HG03039 (cell line): ENCODE measurements at regions not wholly inside any gene's neighbourhood (a gene's known extent, or its start where the extent isn't known, plus 50 kb on each side); places are given as distances from the start of the nearest gene placed in this dataset.
"Not testable (repeated sequence)": the region's sequence is repeated elsewhere in the genome, so short reads cannot be mapped to it uniquely, and the experiment has no call there.

Source experiments
- ATAC-seq: cut with Tn5 transposase; IDR thresholded peaks from one replicate; pipeline ENCODE4 v1.9.1; 2021; ENCODE audit warnings: mild to moderate bottlenecking, moderate library complexity; ENCODE audit not compliant: unreplicated experiment

DNA sequence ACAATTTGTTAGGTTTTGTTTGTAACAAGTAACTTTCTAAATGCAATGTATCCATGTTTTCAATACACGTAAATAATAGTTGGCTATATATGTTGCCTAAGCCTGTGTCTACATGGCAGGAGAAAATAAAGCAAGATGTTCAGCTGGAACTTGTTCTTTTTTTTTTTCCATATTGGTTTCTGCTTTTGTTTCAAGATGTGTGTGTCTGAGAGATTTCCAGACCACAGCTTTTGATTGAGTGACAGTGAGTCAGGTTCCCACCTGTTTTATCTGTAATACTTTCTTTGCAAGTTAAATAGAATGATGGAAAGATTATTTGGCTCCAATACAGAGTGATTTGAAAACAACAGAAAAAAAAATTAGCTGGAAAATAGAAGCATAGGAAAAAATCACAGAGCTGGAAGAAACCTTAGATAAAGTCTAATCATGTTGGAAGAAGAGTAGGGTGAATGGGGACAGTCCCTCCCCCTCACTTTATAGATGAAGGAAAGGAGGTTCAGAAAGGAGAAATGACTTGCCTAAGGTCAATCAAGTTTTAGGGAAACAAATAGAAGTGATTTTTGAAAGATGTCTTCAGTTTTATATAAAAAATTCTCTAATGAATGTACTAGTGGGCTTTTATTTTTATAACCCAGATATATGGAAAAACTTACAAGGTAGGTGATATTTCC lies 150.9 kb upstream of the STMND1 start:
- ATAC-seq, result no peak

DNA sequence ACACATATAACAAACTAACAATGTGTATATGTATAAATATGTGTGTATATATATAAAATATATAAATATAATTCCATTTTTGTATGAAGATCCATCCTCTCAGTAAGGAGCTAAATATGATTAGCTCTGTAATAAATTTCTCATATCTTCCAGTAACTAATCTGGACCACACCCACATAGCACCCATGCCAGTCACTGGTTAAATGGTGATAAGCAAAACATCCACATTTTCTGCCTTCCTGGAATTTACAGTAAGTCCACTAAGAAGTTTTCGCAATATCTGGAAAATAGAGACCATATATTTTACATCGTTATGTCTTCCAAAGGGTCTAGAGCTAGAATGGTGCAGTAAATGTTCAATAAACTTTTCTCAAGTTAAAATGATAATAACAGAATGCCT lies 151.5 kb upstream of the STMND1 start:
- no peak for ATAC-seq

DNA sequence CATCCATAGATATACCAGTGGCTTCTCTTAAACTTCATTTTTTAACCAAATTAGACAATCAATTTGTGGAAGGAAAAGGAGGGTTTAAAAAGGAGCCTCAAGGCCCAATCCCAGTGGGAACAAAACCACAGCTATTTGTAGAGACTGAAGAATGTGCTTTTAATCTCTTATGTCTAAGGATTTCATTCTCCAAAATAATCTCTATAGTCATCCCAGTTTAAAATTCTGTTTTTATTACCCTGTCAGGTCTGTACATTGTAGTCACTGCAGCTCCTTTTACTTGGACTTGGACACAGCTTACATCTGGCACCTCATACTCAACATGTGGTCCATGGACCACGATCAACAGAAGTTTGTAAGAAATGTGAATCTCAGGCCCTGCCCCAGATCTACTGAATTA lies 152.1 kb upstream of the STMND1 start:
- no peak for ATAC-seq

DNA sequence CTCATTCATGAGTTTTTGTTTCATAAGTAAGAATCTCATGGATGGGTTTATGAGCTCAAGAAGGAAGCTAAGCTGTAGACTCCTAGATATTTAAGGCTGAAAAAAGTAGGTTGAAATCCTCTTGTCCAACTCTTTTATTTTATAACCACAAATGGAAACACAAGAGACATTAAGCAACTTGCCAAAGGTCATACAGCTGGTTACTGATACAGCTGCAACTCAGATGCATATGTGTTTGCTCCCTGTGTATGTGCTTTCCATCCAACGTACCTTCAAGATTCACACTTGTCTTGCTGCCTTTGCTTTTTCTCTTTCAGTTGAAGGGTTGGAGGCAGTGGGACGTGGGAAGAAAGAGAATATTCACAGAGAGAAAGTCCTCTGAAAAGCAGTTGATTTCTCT lies 153.5 kb upstream of the STMND1 start:
- ATAC-seq, result no peak

DNA sequence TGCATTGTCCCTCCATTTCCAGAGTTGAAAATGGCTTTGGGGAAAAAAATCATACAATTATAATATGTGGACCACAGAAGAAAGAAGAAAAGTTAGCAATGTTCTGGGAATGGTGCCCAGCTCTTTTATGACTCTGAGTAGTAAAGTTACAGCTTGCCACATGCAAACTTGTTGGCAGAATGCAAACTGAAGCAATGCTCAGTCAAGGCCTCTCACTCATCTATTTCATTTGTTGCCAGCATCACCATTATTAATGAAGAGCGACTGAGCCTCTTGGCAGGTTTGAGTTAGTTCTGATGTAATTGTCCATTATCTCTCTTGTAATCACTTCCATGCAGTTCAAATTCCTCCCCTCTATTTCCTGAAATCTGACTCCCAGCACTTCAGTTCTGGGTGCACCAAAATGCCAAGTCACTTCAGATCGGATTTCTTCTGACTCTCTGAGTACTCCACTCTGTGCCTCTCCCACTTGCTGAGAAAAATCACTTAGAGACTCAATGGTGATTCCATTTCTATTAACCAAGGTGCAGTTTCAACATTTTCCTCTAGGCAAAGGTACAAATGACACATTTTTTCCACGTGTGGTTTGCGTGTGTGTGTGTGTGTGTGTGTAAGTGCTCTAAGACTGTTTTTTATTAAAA lies 154.4 kb upstream of the STMND1 start:
- no peak for ATAC-seq

DNA sequence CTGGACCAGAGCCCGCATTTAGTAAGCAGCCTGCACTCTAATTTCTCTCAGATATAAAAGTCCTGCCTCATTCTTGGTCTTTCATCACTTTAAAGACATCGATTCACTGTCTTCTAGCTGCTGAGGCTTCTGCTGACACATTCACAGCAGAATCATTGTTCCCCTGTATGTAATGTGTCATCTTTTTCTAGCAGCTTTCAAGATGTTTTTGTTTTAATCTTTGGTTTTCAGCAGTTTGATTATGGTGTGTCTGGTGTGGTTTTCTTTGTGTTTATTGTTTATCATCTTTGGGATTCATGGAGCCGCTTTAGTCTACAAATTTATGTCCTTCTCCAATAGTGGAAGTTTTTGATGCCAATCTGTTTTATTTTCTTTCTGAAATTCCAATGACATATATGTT lies 157.3 kb upstream of the STMND1 start:
- ATAC-seq, result no peak

DNA sequence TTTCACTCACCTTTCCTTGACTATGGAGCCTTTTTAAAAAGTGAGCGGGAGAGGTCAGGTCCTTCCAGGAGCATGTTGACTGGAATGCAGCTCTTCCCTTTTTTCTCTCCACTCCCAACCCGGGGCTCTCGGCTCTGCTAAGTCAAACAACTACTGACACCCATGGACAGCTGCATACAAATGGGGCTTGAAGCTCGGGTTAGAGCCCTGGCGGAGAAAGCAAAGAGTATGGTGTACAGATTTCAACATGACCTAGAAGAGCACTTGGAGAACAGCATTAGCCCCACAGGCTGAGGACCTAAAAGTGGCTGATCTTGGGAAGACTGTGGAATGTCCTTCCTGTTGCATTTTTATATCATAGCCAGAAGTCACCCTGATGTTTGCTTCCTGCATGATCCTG lies 162.0 kb upstream of the STMND1 start:
- no peak for ATAC-seq

DNA sequence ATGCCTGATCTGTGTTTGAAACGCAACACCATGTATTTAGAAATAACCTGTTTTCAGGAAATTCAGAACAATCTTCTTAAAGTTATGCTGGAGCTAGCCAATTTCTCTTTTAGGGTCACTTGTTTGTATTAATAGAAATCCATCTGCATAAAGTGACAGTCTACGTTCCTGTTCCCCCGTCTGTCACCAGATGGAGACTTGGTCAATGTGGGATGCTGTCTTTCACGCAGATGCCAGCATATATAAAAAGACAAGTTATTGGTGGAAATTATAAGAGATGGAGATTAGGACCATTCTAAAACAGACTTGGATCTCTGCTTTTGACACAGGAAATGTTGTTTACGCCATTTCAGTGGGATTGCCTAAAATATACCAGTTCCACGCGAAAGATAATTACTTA lies 162.5 kb upstream of the STMND1 start:
- no peak for ATAC-seq

DNA sequence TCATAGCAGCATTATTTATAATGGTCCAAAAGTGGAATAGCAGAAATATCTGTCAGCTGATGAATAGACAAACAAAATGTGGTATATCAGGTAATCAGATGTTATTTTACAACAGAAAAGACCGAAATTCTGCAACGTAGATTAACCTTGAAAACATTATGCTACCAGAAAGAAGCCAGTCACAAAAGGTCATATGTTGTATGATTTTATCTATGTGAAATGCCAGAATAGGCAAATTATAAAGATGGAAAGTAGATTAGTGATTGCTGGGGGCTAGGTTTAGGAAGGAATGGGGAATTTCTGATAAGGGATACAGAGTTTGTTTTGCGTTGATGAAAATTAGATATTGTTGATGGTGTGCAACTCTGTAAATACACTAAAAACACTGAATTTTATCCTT lies 165.0 kb upstream of the STMND1 start:
- ATAC-seq, result no peak

DNA sequence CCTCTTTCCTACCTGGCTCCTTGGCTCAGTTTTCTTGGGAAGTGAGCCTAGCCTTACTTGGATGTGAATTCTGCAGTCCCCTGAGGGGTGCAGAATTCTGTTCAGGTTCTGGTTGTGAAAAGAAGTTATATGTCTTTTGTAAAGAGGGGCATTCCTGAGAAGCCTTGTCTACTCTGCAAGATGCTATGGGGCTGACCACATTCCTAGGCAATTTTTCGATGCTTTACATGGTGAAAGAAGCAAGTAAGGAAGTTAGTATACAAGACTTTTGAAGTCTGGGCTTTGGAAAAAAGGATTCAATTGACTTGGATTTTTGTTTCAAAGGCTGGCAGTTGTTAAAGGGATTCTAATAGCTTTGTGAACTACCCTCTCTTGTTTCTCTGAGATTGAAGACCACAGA lies 167.9 kb upstream of the STMND1 start:
- ATAC-seq, result no peak

DNA sequence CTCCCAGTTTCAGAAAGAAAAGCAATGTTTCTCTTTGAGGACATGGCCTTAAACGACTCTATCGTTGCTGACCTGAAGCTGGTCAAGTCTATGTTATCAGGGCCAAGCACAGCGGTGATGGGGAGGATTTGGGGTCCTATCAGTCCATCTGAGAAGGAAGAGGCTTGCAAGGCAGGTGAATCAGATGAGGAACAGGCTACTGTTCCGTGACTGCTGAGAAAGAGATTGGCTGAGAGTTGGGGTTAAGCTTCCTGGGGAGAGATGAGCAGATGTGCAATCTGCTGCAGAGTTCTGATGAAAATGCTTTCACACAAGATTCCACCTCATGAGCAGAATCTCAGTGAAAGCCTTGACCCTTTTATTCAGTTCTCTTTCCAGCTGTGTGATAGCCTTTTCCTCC lies 168.3 kb upstream of the STMND1 start:
- ATAC-seq, result no peak

DNA sequence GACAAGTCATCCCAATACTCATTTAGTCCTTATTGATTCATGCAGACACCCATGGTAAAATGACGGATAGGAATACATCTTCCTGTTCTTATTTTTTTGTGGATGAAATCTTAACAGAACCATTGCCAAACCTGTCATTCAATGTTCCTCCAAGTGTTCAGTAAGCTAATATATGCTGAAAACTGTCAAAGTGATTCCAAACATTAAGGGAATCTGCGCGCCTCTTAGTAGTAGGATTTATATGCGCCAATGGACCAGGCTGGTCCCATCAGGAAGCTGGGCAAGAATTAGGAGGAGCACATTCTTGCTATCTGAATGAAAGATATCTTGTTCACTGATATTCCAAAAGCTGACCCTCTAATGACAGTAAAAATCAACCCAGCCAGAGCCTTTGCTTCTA lies 168.9 kb upstream of the STMND1 start:
- ATAC-seq, result no peak

DNA sequence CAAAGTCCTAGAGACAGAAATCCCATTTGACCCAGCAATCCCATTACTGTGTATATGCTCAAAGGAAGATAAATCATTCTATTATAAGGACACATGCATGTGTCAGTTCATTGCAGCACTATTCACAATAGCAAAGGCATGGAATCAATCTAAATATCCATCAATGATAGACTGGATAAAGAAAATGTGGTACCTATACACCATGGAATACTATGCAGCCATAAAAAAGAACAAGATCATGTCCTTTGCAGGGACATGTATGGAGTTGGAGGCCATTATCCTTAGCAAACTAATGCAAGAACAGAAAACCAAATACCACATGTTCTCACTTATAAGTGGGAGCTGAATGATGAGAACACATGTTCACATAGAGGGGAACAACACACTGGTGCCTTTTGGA lies 169.8 kb upstream of the ATXN1 start:
- ATAC-seq, result not testable (repeated sequence)

DNA sequence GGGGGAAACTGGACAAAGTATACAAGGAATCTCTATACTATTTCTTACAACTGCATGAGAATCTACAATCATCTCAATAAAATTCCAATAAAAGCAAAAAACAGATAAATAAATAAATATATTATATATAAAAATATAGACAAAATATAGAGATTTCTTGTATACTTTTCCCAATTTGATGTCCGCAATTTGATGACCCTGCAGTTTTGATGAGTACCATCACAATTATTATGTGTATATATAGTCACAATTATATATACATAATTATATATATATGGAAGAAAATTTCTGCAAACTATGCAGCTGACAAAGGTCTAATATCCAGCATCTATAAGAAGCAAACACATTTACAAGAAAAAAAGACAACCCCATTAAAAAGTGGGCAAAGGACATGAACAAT lies 169.2 kb upstream of the ATXN1 start:
- ATAC-seq, result no peak

DNA sequence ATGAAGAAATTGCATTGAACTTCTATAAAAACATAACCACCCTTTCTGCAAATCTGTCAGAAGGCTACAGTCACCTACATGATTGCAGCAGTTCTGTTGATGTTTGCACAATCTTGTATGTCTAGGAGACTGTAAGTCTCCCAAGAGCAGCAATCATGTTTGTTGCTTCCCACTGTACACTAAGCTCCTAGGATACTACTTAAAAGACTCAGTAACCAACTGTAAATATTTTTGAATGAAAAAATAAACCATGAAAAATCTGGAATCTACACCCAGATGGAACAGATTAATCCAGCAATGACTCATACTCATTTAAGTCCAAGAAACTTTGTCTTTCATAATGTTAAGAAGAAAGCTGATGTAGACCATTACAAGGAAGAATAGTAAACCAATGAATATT lies 168.5 kb upstream of the ATXN1 start:
- ATAC-seq, result no peak

DNA sequence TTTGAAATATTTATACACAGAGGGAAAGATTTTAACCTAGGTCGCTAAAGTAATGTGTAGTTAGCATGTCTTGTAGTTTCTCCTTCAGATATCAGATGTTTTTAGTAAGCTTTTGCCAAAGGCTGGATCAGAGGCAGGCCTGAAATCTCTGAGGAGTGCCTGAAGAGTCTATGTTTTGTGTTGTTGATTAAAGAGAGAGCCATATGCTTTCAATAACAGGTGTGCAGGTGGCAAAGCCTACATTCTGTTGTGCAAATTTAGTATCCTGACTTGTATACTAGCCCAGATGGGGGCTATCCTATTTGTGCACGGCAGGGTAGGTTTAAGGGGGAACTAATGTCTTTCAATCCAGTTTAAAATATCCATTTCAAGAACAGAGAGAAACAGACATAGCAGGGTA lies 167.1 kb upstream of the ATXN1 start:
- no peak for ATAC-seq

DNA sequence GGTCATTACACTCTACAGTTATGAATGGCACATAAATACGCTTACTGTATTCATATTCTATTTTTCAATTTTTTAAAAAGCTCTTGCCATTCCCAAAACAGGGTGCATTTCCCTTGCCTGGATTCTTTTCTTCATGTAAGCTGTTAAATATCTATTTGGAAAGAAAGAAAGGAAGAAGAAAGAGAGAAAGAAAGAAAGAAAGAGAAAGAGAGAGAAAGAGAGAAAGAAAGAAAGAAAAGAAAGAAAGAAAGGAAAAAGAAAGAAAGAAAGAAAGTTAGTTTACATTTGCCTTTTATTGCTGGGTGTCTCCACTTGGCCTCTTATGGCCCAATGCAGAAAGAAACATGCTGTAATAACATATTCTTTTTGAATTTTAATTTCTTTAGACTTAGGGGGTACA lies 165.9 kb upstream of the ATXN1 start:
- ATAC-seq, result no peak

DNA sequence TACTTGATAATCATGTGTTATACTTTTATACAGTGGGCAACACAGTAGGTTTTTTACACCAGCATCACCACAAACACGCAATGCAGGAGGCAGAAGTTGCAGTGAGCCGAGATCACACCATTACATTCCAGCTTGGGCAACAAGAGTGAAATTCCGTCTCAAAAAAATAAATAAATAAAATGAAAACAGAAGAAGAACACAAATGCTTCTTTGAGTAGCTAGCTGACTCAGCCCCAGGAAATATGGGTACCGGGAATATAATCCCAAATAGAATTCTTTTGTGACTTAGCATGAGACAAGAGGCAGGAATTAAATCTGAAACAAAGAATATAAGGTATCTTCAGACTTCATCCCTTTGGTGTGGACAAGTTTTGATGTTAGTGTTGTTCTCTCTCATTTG lies 164.2 kb upstream of the ATXN1 start:
- ATAC-seq, result no peak

DNA sequence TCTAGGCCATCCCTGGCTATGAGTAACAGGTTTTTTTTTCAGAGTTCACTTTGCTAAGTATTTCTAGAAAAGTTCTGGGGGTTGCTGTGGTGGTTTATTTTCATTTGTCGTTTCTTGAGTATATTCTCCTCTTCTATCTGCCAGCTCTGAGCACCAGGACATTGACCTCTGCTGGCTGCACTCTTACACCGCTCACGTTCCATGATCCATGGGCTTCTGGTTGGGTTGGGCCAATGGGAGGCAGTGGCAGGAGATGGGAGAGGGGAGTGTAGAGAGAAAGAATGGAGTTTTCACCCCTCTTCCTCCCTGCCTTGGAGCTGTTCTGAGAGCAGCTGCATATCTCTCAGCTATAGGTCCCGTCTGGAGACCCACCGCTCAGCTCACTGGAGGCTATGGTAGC lies 161.0 kb upstream of the ATXN1 start:
- ATAC-seq, result no peak

DNA sequence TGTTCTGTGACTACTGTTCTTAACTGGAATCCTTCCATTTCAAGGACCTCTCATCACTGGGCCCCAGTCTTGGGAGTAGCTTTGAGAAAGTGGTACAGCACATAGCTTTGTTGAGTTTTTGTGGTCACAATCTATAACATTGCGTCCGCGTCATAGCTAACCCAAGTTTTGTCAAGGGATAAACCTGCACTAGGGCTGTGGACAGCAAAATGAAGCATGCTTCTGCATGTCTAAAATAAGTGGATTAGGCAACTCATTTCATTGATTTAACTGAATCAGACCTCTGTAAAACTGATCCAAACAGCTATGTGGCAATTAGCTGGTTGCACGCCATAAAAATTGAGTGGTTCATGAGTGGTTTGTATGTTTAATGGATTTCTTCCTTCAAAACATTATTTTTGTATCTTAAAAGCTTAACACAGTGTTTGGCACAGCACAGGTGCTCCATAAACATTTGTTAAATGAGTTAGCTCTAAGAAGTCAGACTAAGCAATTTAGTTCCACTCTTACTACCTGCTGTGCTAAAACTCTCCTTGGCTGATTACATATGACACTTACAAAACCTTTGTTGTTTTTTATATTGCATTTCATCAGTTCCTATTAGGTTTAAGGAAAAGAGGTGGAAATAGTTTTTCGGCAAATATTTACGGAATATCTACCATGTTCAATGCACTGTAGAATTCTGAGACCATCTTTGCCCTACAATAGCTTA lies 160.3 kb upstream of the ATXN1 start:
- no peak for ATAC-seq

DNA sequence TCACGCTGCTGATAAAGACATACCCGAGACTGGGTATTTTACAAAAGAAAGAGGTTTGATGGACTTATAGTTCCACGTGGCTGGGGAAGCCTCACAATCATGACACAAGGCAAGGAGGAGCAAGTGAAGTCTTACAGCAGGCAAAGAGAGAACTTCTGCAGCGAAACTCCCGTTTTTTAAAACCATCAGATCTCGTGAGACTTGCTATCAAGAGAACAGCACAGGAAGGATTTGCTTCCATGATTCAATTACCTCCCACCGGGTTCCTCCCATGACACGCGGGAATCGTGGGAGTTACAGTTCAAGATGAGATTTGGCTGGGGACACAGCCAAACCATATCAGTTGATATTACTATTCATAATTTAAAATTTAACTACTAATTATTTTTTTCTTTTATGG lies 157.3 kb upstream of the ATXN1 start:
- no peak for ATAC-seq

DNA sequence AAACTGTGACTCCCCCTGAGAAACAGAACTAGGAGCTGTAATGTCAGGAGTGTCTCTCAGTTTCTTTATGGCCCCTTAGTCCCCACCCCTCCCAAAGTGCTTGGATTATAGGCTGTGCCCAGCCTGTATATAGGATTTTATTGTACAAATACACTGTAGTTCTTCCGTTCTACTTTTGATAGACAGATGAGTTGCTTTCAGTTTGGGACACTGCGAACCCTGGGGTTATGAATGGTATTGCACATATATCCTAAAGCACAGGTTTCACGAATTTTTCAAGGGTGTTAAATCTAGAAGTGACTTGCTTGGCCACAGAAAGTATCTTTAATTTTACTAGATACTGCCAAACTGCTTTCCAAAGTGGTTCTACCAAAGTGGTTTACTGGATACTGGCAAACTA lies 152.9 kb upstream of the ATXN1 start:
- ATAC-seq, result no peak

DNA sequence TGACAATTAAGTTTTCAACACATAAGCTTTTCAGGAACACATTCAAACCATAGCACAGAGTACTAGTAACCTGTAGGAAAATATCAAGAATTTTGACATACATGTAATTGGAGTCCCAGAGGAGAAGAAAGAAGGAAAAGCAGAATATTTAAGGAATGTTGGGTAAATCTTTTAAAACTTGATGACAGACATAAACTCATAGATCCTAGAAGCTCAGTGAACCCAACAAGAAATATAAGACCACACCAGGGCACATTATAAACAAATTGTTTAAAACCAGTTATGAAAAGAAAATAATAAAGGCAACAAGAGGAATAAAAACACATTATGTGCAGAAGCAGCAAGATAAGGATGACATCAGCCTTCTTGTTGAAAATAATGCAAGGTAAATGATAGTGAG lies 151.5 kb upstream of the ATXN1 start:
- ATAC-seq, result no peak
